Stomach smooth muscle (tissue), 2 donors: ENCODE measurements at regions not wholly inside any gene's neighbourhood (a gene's known extent, or its start where the extent isn't known, plus 50 kb on each side); places are given as distances from the start of the nearest gene placed in this dataset.

Experiments used
- H3K27ac ChIP-seq: one replicate; pipeline ENCODE4 v1.7.0; 2013; ENCODE audit warnings: mild to moderate bottlenecking, low read length, inconsistent platforms
- H3K27me3 ChIP-seq, 2 donors: one replicate each; pipeline ENCODE4 v1.7.0; 2013; ENCODE audit warnings: low read length in 2 of 2; ENCODE audit not compliant: insufficient read depth in 2 of 2, control insufficient read depth in 1 of 2
- H3K36me3 ChIP-seq, 2 donors: one replicate each; pipeline ENCODE4 v1.7.0; 2013; ENCODE audit warnings: low read length in 2 of 2; ENCODE audit not compliant: control insufficient read depth in 2 of 2, insufficient read depth in 2 of 2
- H3K4me1 ChIP-seq: one replicate; pipeline ENCODE4 v1.7.0; 2013; ENCODE audit warnings: low read length; ENCODE audit not compliant: control insufficient read depth, insufficient read depth
- H3K4me3 ChIP-seq, 2 donors: one replicate each; pipeline ENCODE4 v1.7.0; 2013; ENCODE audit warnings: low read length in 2 of 2
- H3K9ac ChIP-seq, 2 donors: one replicate each; pipeline ENCODE4 v1.7.0; 2013; ENCODE audit warnings: low read length in 2 of 2, mild to moderate bottlenecking in 1 of 2
- H3K9me3 ChIP-seq, 2 donors: one replicate each; pipeline ENCODE4 v1.7.0; 2013; ENCODE audit warnings: low read length in 2 of 2; ENCODE audit not compliant: control insufficient read depth in 2 of 2
- donor health status: healthy.
- donor health status: Pancreatic carcinoma.

GRCh38 chr15:93283854-93284253, 194.8 kb upstream of the RGMA start:
- no peak overlapping the region for H3K9ac ChIP-seq
- no peaks in the 10 kb centered on the region for H3K36me3 ChIP-seq
- H3K4me1 ChIP-seq, result peaks cover 10% of the 10 kb centered on the region
- H3K27ac ChIP-seq, result no peak overlapping the region
- H3K4me3 ChIP-seq, result no peak overlapping the region
- no peaks in the 10 kb centered on the region for H3K27me3 ChIP-seq
- H3K9me3 ChIP-seq, result no peaks in the 10 kb centered on the region

DNA sequence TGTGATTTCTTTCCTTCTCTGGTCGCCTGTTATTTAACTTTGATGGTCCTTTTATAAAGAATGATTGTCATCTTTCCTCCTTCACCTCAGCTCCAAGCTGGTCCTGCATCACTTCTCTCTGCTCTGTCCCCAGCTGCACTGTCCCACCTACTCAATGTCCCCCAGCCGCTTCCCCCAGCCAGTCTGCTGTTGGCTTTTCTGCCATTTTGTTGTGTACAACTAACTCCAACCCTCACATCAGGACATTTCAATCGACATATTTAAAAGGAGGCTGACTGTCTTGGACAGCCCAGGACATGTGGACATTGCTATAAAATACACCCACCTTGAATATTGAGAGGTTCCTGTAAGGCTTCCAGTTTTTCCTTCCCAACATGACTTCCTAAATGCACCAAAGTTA, 193.8 kb upstream of the RGMA start:
- Histone ChIP-seq H3K9ac (no peak overlapping the region), H3K27me3 (no peaks in the 10 kb centered on the region), H3K9me3 (no peaks in the 10 kb centered on the region), H3K36me3 (no peaks in the 10 kb centered on the region), H3K27ac (no peak overlapping the region), H3K4me3 (no peak overlapping the region), H3K4me1 (peaks cover 7% of the 10 kb centered on the region)

GRCh38 chr15:93278783-93279182, 189.8 kb upstream of the RGMA start:
- Histone ChIP-seq H3K9me3 (no peaks in the 10 kb centered on the region), H3K36me3 (no peaks in the 10 kb centered on the region), H3K27ac (no peak overlapping the region), H3K4me3 (no peak overlapping the region), H3K9ac (no peak overlapping the region), H3K4me1 (peaks cover 7% of the 10 kb centered on the region), H3K27me3 (no peaks in the 10 kb centered on the region)

GRCh38 chr15:93278006-93278405, 189.0 kb upstream of the RGMA start:
- H3K4me1 ChIP-seq, result peaks cover 7% of the 10 kb centered on the region
- H3K27ac ChIP-seq, result no peak overlapping the region
- H3K36me3 ChIP-seq, result no peaks in the 10 kb centered on the region
- no peak overlapping the region for H3K4me3 ChIP-seq
- H3K9me3 ChIP-seq, result no peaks in the 10 kb centered on the region
- no peak overlapping the region for H3K9ac ChIP-seq
- no peaks in the 10 kb centered on the region for H3K27me3 ChIP-seq

DNA sequence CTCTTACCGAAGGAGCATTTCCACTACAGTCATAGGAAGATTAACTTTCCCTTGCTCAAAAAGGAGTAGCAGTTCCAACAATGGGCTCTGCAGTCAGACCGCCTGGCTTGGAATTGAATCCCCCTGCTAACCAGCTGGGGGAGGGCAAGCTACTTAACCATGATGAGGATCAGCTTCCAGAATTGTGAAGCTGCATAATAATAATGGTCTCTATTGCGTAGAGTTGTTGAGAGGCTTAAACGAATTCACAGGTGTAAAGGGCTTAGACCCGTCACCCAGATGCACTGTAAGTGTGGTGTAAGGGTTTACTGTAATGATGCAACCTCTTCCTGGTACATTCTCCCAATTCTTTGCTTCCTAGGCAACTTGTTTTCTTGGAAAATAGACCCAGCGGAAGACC, 185.2 kb upstream of the RGMA start:
- no peak overlapping the region for H3K27ac ChIP-seq
- no peak overlapping the region for H3K4me3 ChIP-seq
- H3K4me1 ChIP-seq, result no peaks in the 10 kb centered on the region
- no peaks in the 10 kb centered on the region for H3K27me3 ChIP-seq
- H3K9me3 ChIP-seq, result peaks cover 0 to 16% of the 10 kb centered on the region in 2 donors
- H3K36me3 ChIP-seq, result no peaks in the 10 kb centered on the region
- no peak overlapping the region for H3K9ac ChIP-seq

GRCh38 chr15:93271871-93272270, 182.9 kb upstream of the RGMA start:
- no peak overlapping the region for H3K4me3 ChIP-seq
- no peak overlapping the region for H3K9ac ChIP-seq
- H3K9me3 ChIP-seq, result peaks cover 0 to 16% of the 10 kb centered on the region in 2 donors
- no peaks in the 10 kb centered on the region for H3K4me1 ChIP-seq
- no peaks in the 10 kb centered on the region for H3K36me3 ChIP-seq
- no peaks in the 10 kb centered on the region for H3K27me3 ChIP-seq
- H3K27ac ChIP-seq, result no peak overlapping the region

GRCh38 chr15:93270937-93271467, 182.0 kb upstream of the RGMA start:
- Histone ChIP-seq H3K27me3 (no peaks in the 10 kb centered on the region), H3K9ac (no peak overlapping the region), H3K4me1 (no peaks in the 10 kb centered on the region), H3K9me3 (peaks cover 0 to 16% of the 10 kb centered on the region in 2 donors), H3K36me3 (no peaks in the 10 kb centered on the region), H3K27ac (no peak overlapping the region), H3K4me3 (no peak overlapping the region)

DNA sequence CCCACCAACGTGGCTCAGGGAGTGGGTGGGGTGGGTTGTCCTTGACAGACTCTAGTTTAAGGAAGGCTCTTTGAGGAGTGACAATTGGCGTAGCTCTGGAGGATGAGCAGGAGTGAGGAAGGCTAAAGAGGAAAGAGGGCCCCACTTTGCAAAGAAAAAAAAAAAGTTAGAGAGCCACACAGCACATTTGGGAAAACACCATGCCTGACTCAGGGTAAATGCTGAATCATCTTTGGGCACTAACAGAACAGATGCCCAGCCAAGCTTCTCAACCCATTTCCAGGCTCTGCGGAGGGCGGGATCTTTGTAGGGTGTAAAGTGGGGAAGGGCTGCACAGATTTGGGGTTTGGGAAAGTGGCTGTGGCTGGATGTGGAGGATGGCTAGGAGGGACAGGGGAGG, 179.1 kb upstream of the RGMA start:
- H3K27me3 ChIP-seq, result no peaks in the 10 kb centered on the region
- H3K4me3 ChIP-seq, result no peak overlapping the region
- no peak overlapping the region for H3K27ac ChIP-seq
- H3K4me1 ChIP-seq, result no peaks in the 10 kb centered on the region
- no peak overlapping the region for H3K9ac ChIP-seq
- no peaks in the 10 kb centered on the region for H3K36me3 ChIP-seq
- peaks cover 2 to 16% of the 10 kb centered on the region in 2 donors for H3K9me3 ChIP-seq

DNA sequence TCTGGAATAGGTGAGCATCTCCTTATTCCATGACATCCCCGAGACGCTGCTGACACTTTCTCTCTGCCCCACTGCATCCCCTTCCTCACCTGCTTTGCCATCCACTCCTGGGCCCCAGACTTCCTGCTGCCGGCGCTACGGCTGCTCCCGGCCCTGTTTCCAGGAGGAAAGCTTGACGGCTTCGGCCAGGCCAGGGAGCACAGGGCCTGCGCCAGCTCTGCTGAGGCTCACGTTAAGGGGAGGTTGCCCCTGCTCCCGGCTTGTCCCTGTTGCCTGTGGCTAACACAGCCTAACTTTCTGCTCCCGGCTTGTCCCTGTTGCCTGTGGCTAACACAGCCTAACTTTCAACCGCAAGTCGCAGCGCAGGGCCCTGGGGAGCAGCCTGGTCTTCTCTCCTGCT, 177.3 kb upstream of the RGMA start:
- H3K9ac ChIP-seq, result no peak overlapping the region
- H3K4me1 ChIP-seq, result no peaks in the 10 kb centered on the region
- no peak overlapping the region for H3K4me3 ChIP-seq
- H3K27ac ChIP-seq, result no peak overlapping the region
- no peaks in the 10 kb centered on the region for H3K36me3 ChIP-seq
- H3K9me3 ChIP-seq, result peaks cover 2 to 15% of the 10 kb centered on the region in 2 donors
- H3K27me3 ChIP-seq, result no peaks in the 10 kb centered on the region

GRCh38 chr15:93265111-93265556, 176.1 kb upstream of the RGMA start:
- Histone ChIP-seq H3K4me1 (no peaks in the 10 kb centered on the region), H3K36me3 (no peaks in the 10 kb centered on the region), H3K27me3 (no peaks in the 10 kb centered on the region), H3K27ac (no peak overlapping the region), H3K9ac (no peak overlapping the region), H3K9me3 (peaks cover 2 to 4% of the 10 kb centered on the region in 2 donors), H3K4me3 (no peak overlapping the region)

DNA sequence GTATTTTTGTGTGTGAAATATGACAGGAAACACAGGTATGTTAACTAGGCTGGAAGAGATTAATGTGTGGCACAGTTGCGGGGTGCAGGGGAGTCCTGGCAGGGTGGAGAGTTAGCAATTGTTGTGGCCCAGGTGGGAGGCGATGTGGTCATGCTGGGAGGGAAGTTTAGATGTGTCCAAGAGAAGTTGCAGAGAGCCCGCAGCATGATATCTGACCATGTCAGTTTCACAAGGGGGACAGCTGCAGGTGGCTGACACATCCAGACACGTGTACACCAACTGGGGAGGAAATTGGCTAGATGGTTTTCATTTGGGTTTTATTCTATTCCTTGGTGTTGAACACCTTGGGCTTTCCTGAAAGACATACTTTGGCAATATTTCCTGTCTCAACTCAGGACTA, 172.8 kb upstream of the RGMA start:
- Histone ChIP-seq H3K27me3 (no peaks in the 10 kb centered on the region), H3K4me3 (no peak overlapping the region), H3K9me3 (peaks cover 0 to 2% of the 10 kb centered on the region in 2 donors), H3K36me3 (no peaks in the 10 kb centered on the region), H3K4me1 (no peaks in the 10 kb centered on the region), H3K27ac (no peak overlapping the region), H3K9ac (no peak overlapping the region)
